HT-29 (cell line): ENCODE measurements at regions not wholly inside any gene's neighbourhood (a gene's known extent, or its start where the extent isn't known, plus 50 kb on each side); places are given as distances from the start of the nearest gene placed in this dataset.
"Not testable (repeated sequence)": the region's sequence is repeated elsewhere in the genome, so short reads cannot be mapped to it uniquely, and the experiment has no call there.

Experiments used
- DNase-seq: peaks from one replicate; pipeline ENCODE4 v3.0.0-alpha.2; 2015; ENCODE audit warnings: low spot score

GRCh38 chr13:50595196-50595595, 248.3 kb downstream of the DLEU7 start:
- DNase-seq = no peak

- DNase-seq = no peak
Measured at GRCh38 chr13:50596156-50596555, 247.3 kb downstream of the DLEU7 start.

- DNase-seq = no peak
Measured at GRCh38 chr13:50596776-50597203, 246.7 kb downstream of the DLEU7 start.

- DNase-seq = no peak
Measured at GRCh38 chr13:50598338-50598737, 245.2 kb downstream of the DLEU7 start.

GRCh38 chr13:50599046-50599445, 244.4 kb downstream of the DLEU7 start:
- DNase-seq = no peak

- DNase-seq = no peak
Measured at GRCh38 chr13:50599927-50600326, 243.6 kb downstream of the DLEU7 start.

GRCh38 chr13:50608370-50608769, 235.1 kb downstream of the DLEU7 start:
- no peak for DNase-seq

GRCh38 chr13:50609011-50609410, 234.5 kb downstream of the DLEU7 start:
- DNase-seq = no peak

- DNase-seq = no peak
Measured at GRCh38 chr13:50610238-50610637, 233.3 kb downstream of the DLEU7 start.

GRCh38 chr13:50611117-50611781, 232.2 kb downstream of the DLEU7 start:
- DNase-seq = no peak

- DNase-seq = no peak
Measured at GRCh38 chr13:50612717-50613116, 230.8 kb downstream of the DLEU7 start.

- no peak for DNase-seq
Measured at GRCh38 chr13:50613356-50613831, 230.1 kb downstream of the DLEU7 start.

GRCh38 chr13:50615234-50615633, 228.3 kb downstream of the DLEU7 start:
- DNase-seq = peak; percentile 51

GRCh38 chr13:50616101-50616500, 227.4 kb downstream of the DLEU7 start:
- no peak for DNase-seq

- peak; percentile 86 for DNase-seq
Measured at GRCh38 chr13:50617134-50617721, 226.3 kb downstream of the DLEU7 start.

GRCh38 chr13:50618206-50618605, 225.3 kb downstream of the DLEU7 start:
- no peak for DNase-seq

- no peak for DNase-seq
Measured at GRCh38 chr13:50626101-50626547, 217.4 kb downstream of the DLEU7 start.

GRCh38 chr13:50627111-50627510, 216.4 kb downstream of the DLEU7 start:
- no peak for DNase-seq

- not testable (repeated sequence) for DNase-seq
Measured at GRCh38 chr13:50628512-50628911, 215.0 kb downstream of the DLEU7 start.

- no peak for DNase-seq
Measured at GRCh38 chr13:50629497-50629896, 214.0 kb downstream of the DLEU7 start.

- DNase-seq = no peak
Measured at GRCh38 chr13:50629966-50630365, 213.5 kb downstream of the DLEU7 start.

GRCh38 chr13:50631041-50631440, 212.5 kb downstream of the DLEU7 start:
- no peak for DNase-seq

- no peak for DNase-seq
Measured at GRCh38 chr13:50634339-50634738, 209.2 kb downstream of the DLEU7 start.
